Upper lobe of left lung (tissue), 4 donors: ENCODE measurements at regions not wholly inside any gene's neighbourhood (a gene's known extent, or its start where the extent isn't known, plus 50 kb on each side); places are given as distances from the start of the nearest gene placed in this dataset.

ENCODE experiments used
- CTCF ChIP-seq, 6 experiments: fragments of 450-650 bp in 4 of 6; fragments of 200-600 bp in 2 of 6; sonication (generic) in 2 of 6; IDR thresholded peaks; one replicate each; pipeline ENCODE4 v1.5.1; 2016 to 2019; ENCODE audit warnings: antibody characterized with exemption in 6 of 6
- EP300 ChIP-seq, 4 donors: sonication (generic); formaldehyde crosslinking; IDR thresholded peaks; one replicate each; pipeline ENCODE4 v1.5.1; 2017; ENCODE audit warnings: antibody characterized with exemption in 4 of 4, control low read depth in 2 of 4
- POLR2A ChIP-seq, 4 donors: fragments of 450-650 bp; IDR thresholded peaks; one replicate each; pipeline ENCODE4 v1.5.1; 2016 to 2017; ENCODE audit warnings: antibody characterized with exemption in 4 of 4, mild to moderate bottlenecking in 2 of 4

GRCh38 chr5:89036166-89036565 is 153.2 kb upstream of the MEF2C start:
- no peak for TF ChIP-seq CTCF (IDR thresholded peaks at IDR 0.05)
- TF ChIP-seq EP300 (IDR thresholded peaks at IDR 0.05), result no peak
- no peak for TF ChIP-seq POLR2A (IDR thresholded peaks at IDR 0.05)
